OCI-LY7 (cell line): ENCODE measurements at regions not wholly inside any gene's neighbourhood (a gene's known extent, or its start where the extent isn't known, plus 50 kb on each side); places are given as distances from the start of the nearest gene placed in this dataset.

Experiments used
- BruUV-seq: library from RNA; stranded (reverse); fragments of 400-500 nt; replicated peaks from 2 replicates; lab custom pipeline; 2021; lab: Mats Ljungman, UMichigan
- CTCF ChIA-PET: fragments of 300-600 bp; sonication (Branson Sonifier 250); formaldehyde crosslinking; loops from one replicate; lab custom pipeline; 2022; ENCODE audit warnings: antibody characterized with exemption; ENCODE audit not compliant: unreplicated experiment; lab: Charles Lee
- POLR2A ChIA-PET: fragments of 300-600 bp; sonication (Branson Sonifier 250); formaldehyde crosslinking; loops from one replicate; lab custom pipeline; 2022; ENCODE audit warnings: antibody characterized with exemption; lab: Charles Lee
- DNase-seq: peaks from one replicate; pipeline ENCODE4 v3.0.0-alpha.2; 2015; ENCODE audit warnings: low spot score
- H2AFZ ChIP-seq: fragments of 200-600 bp; sonication (generic), shearing (Covaris generic); 2 replicates; pipeline ENCODE4 v1.6.1; 2014; ENCODE audit warnings: mild to moderate bottlenecking, antibody characterized with exemption, low read length, moderate library complexity
- H3K27ac ChIP-seq: fragments of 200-600 bp; sonication (generic); 2 replicates; pipeline ENCODE4 v1.5.1; 2014; ENCODE audit warnings: mixed run types, low read depth, mild to moderate bottlenecking, moderate library complexity, low read length, inconsistent platforms; ENCODE audit not compliant: poor library complexity, severe bottlenecking
- H3K36me3 ChIP-seq: fragments of 200-600 bp; sonication (generic); 2 replicates; pipeline ENCODE4 v1.6.1; 2014; ENCODE audit warnings: mild to moderate bottlenecking, antibody characterized with exemption, low read length, moderate library complexity, mixed read lengths; ENCODE audit not compliant: insufficient read depth
- H3K4me1 ChIP-seq: fragments of 200-600 bp; sonication (generic); 2 replicates; pipeline ENCODE4 v1.5.1; 2014; ENCODE audit warnings: mild to moderate bottlenecking, low read length; ENCODE audit not compliant: insufficient read depth, poor library complexity, severe bottlenecking
- H3K4me2 ChIP-seq: fragments of 200-600 bp; sonication (generic); 2 replicates; pipeline ENCODE4 v1.6.1; 2014; ENCODE audit warnings: mild to moderate bottlenecking, low read length
- H3K4me3 ChIP-seq: fragments of 200-600 bp; sonication (generic); 2 replicates; pipeline ENCODE4 v1.5.1; 2014; ENCODE audit warnings: mild to moderate bottlenecking, low read depth, low read length; ENCODE audit not compliant: poor library complexity, severe bottlenecking
- H3K79me2 ChIP-seq: fragments of 200-600 bp; sonication (generic); 2 replicates; pipeline ENCODE4 v1.6.1; 2016; ENCODE audit warnings: low read depth, mild to moderate bottlenecking, low read length, moderate library complexity, mixed read lengths; ENCODE audit not compliant: insufficient read depth
- H3K9me2 ChIP-seq: fragments of 200-600 bp; sonication (generic); 2 replicates; pipeline ENCODE4 v1.6.1; 2016; ENCODE audit warnings: mild to moderate bottlenecking, low read length, mixed read lengths; ENCODE audit not compliant: insufficient read depth
- H3K9me3 ChIP-seq: fragments of 200-600 bp; sonication (generic); 2 replicates; pipeline ENCODE4 v1.6.1; 2014; ENCODE audit warnings: mild to moderate bottlenecking, mixed run types, low read length, mixed read lengths
- H4K20me1 ChIP-seq: fragments of 200-600 bp; sonication (generic); 2 replicates; pipeline ENCODE4 v1.6.1; 2014; ENCODE audit warnings: mild to moderate bottlenecking, antibody characterized with exemption, low read length, moderate library complexity, mixed read lengths; ENCODE audit not compliant: insufficient read depth
- CTCF ChIP-seq: fragments of 200-600 bp; sonication (generic); conservative IDR thresholded peaks from 2 replicates; pipeline ENCODE4 v1.5.1; 2014; ENCODE audit warnings: mild to moderate bottlenecking, antibody characterized with exemption, low read length, moderate library complexity, mixed read lengths
- EZH2phosphoT487 ChIP-seq: fragments of 200-600 bp; sonication (generic); IDR thresholded peaks from 2 replicates; pipeline ENCODE4 v1.6.1; 2018; ENCODE audit warnings: low read depth, borderline replicate concordance, mild to moderate bottlenecking, mixed run types, antibody characterized with exemption, low read length, moderate library complexity, mixed read lengths
- intact Hi-C: fragments of 100-400 bp; cut with micrococcal nuclease; formaldehyde crosslinking; loops from one replicate; pipeline ENCODE4 v1.10.0; 2022; ENCODE audit not compliant: unreplicated experiment

- H3K79me2 ChIP-seq, result no peaks in the 10 kb centered on the region
- ChIA-PET POLR2A (no interaction called here), CTCF (no interaction called here)
- no peaks in the 10 kb centered on the region for H3K9me2 ChIP-seq
- H3K4me3 ChIP-seq, result no peak overlapping the region
- no peak overlapping the region for H2AFZ ChIP-seq
- intact Hi-C loops, result no loop called here
- H4K20me1 ChIP-seq, result no peaks in the 10 kb centered on the region
- no TSS peak for BruUV-seq
- H3K9me3 ChIP-seq, result no peaks in the 10 kb centered on the region
- DNase-seq, result no peak
- no peak overlapping the region for H3K27ac ChIP-seq
- H3K4me1 ChIP-seq, result no peaks in the 10 kb centered on the region
- no peak overlapping the region for H3K4me2 ChIP-seq
- TF ChIP-seq EZH2phosphoT487 (no peak), CTCF (no peak)
- no peaks in the 10 kb centered on the region for H3K36me3 ChIP-seq
Measured at GRCh38 chr11:115665958-115666357, 161.7 kb upstream of the CADM1 start.

- intact Hi-C loops, result no loop called here
- Histone ChIP-seq H3K4me2 (no peak overlapping the region), H2AFZ (no peak overlapping the region), H3K9me3 (no peaks in the 10 kb centered on the region), H3K4me1 (no peaks in the 10 kb centered on the region), H3K27ac (no peak overlapping the region), H3K4me3 (no peak overlapping the region), H3K9me2 (no peaks in the 10 kb centered on the region), H4K20me1 (no peaks in the 10 kb centered on the region), H3K79me2 (no peaks in the 10 kb centered on the region), H3K36me3 (no peaks in the 10 kb centered on the region)
- no peak for TF ChIP-seq EZH2phosphoT487
- TF ChIP-seq CTCF, result no peak
- no peak for DNase-seq
- ChIA-PET POLR2A (interaction anchor here (0.6 kb wide), 1 partner anchor 36 kb away, joined by 6 read pairs; no protein-coding TSS in a partner anchor), CTCF (no interaction called here)
- no TSS peak for BruUV-seq
Measured at GRCh38 chr11:115665175-115665821, 161.1 kb upstream of the CADM1 start.

GRCh38 chr11:115664313-115664712 lies 160.1 kb upstream of the CADM1 start:
- intact Hi-C loops, result no loop called here
- Histone ChIP-seq H3K9me2 (no peaks in the 10 kb centered on the region), H3K4me1 (no peaks in the 10 kb centered on the region)

More at GRCh38 chr11:115664313-115664712, 160.1 kb upstream of the CADM1 start:
- TF ChIP-seq EZH2phosphoT487, result no peak
- no peak for TF ChIP-seq CTCF
- Histone ChIP-seq H2AFZ (no peak overlapping the region), H3K9me3 (no peaks in the 10 kb centered on the region), H3K4me2 (no peak overlapping the region), H4K20me1 (no peaks in the 10 kb centered on the region), H3K36me3 (no peaks in the 10 kb centered on the region), H3K79me2 (no peaks in the 10 kb centered on the region), H3K4me3 (no peak overlapping the region), H3K27ac (no peak overlapping the region)
- POLR2A ChIA-PET, result no interaction called here
- no peak for DNase-seq
- CTCF ChIA-PET, result no interaction called here
- BruUV-seq, result no TSS peak
